ENCODE measurements at regions not wholly inside any gene's neighbourhood (a gene's known extent, or its start where the extent isn't known, plus 50 kb on each side); places are given as distances from the start of the nearest gene placed in this dataset.

- H2AFZ ChIP-seq (ENCODE audit: low read depth, low read length), result no peak overlapping the region
- H3K4me2 ChIP-seq (ENCODE audit: low read length), result no peak overlapping the region
- H3K9me3 ChIP-seq (ENCODE audit: low read length), result no peaks in the 10 kb centered on the region
- H4K20me1 ChIP-seq (ENCODE audit: insufficient read depth), result no peaks in the 10 kb centered on the region
- no peak overlapping the region for H3K4me3 ChIP-seq (ENCODE audit: low read length)
- peak; percentile 71 for TF ChIP-seq SMC3 (conservative IDR thresholded peaks at IDR 0.05; ENCODE audit: poor library complexity)
- peak; percentile 75 for TF ChIP-seq RAD21 (conservative IDR thresholded peaks at IDR 0.05)
- no peak for TF ChIP-seq EP300 (conservative IDR thresholded peaks at IDR 0.05; ENCODE audit: poor library complexity, severe bottlenecking)
- no peak for TF ChIP-seq EZH2 (IDR thresholded peaks at IDR 0.05; ENCODE audit: borderline replicate concordance, insufficient read depth, low read length, poor library complexity, severe bottlenecking)
- TF ChIP-seq CTCF (IDR thresholded peaks at IDR 0.05; ENCODE audit: poor library complexity, severe bottlenecking), result peak; percentile 65
- no peak overlapping the region for H3K9ac ChIP-seq (ENCODE audit: low read length)
- no peaks in the 10 kb centered on the region for H3F3A ChIP-seq (ENCODE audit: insufficient read depth, low read length, poor library complexity, severe bottlenecking)
- no peak overlapping the region for H3K27ac ChIP-seq (ENCODE audit: low read length)
- H3K9me2 ChIP-seq (ENCODE audit: insufficient read depth, low read length), result no peaks in the 10 kb centered on the region
- H3K36me3 ChIP-seq (ENCODE audit: insufficient read depth, low read length), result no peaks in the 10 kb centered on the region
- H3K79me2 ChIP-seq (replicated peaks; ENCODE audit: insufficient read depth, low read length), result no peaks in the 10 kb centered on the region
- no peaks in the 10 kb centered on the region for H3K27me3 ChIP-seq (ENCODE audit: insufficient read depth, low read depth, low read length)
Measured at GRCh38 chr3:145767909-145768308, 393.1 kb downstream of the PLOD2 start.

- no peaks in the 10 kb centered on the region for H4K20me1 ChIP-seq (ENCODE audit: insufficient read depth)
- no peaks in the 10 kb centered on the region for H3K27me3 ChIP-seq (ENCODE audit: insufficient read depth, low read depth, low read length)
- H3F3A ChIP-seq (ENCODE audit: insufficient read depth, low read length, poor library complexity, severe bottlenecking), result no peaks in the 10 kb centered on the region
- no peaks in the 10 kb centered on the region for H3K79me2 ChIP-seq (replicated peaks; ENCODE audit: insufficient read depth, low read length)
- no peak overlapping the region for H3K27ac ChIP-seq (ENCODE audit: low read length)
- H3K9me2 ChIP-seq (ENCODE audit: insufficient read depth, low read length), result no peaks in the 10 kb centered on the region
- no peak overlapping the region for H3K4me2 ChIP-seq (ENCODE audit: low read length)
- peak; percentile 49 for TF ChIP-seq RAD21 (conservative IDR thresholded peaks at IDR 0.05)
- TF ChIP-seq POLR2AphosphoS5 (IDR thresholded peaks at IDR 0.05), result no peak
- peak; percentile 52 for TF ChIP-seq SMC3 (conservative IDR thresholded peaks at IDR 0.05; ENCODE audit: poor library complexity)
- peak; percentile 52 for TF ChIP-seq CTCF (IDR thresholded peaks at IDR 0.05; ENCODE audit: poor library complexity, severe bottlenecking)
- H3K9ac ChIP-seq (ENCODE audit: low read length), result no peak overlapping the region
- H3K36me3 ChIP-seq (ENCODE audit: insufficient read depth, low read length), result no peaks in the 10 kb centered on the region
- no peak overlapping the region for H3K4me3 ChIP-seq (ENCODE audit: low read length)
- no peaks in the 10 kb centered on the region for H3K9me3 ChIP-seq (ENCODE audit: low read length)
- no peak overlapping the region for H2AFZ ChIP-seq (ENCODE audit: low read depth, low read length)
Measured at GRCh38 chr3:145776782-145777408, 384.1 kb downstream of the PLOD2 start.

- Histone ChIP-seq H3K36me3 (ENCODE audit: insufficient read depth, low read length) (no peaks in the 10 kb centered on the region), H2AFZ (ENCODE audit: low read depth, low read length) (no peak overlapping the region), H3K4me3 (ENCODE audit: low read length) (no peak overlapping the region), H3F3A (ENCODE audit: insufficient read depth, low read length, poor library complexity, severe bottlenecking) (no peaks in the 10 kb centered on the region), H3K4me2 (ENCODE audit: low read length) (no peak overlapping the region), H3K9me3 (ENCODE audit: low read length) (no peaks in the 10 kb centered on the region), H4K20me1 (ENCODE audit: insufficient read depth) (no peaks in the 10 kb centered on the region), H3K27ac (ENCODE audit: low read length) (no peak overlapping the region), H3K9me2 (ENCODE audit: insufficient read depth, low read length) (no peaks in the 10 kb centered on the region), H3K27me3 (ENCODE audit: insufficient read depth, low read depth, low read length) (no peaks in the 10 kb centered on the region), H3K79me2 (replicated peaks; ENCODE audit: insufficient read depth, low read length) (no peaks in the 10 kb centered on the region), H3K9ac (ENCODE audit: low read length) (no peak overlapping the region)
- TF ChIP-seq RAD21 (conservative IDR thresholded peaks at IDR 0.05), result no peak
- no peak for TF ChIP-seq POLR2AphosphoS5 (IDR thresholded peaks at IDR 0.05)
- no peak for TF ChIP-seq TAF1 (IDR thresholded peaks at IDR 0.05; ENCODE audit: low read depth)
- no peak for TF ChIP-seq CTCF (IDR thresholded peaks at IDR 0.05; ENCODE audit: poor library complexity, severe bottlenecking)
- no peak for TF ChIP-seq REST (IDR thresholded peaks at IDR 0.05; ENCODE audit: borderline replicate concordance)
- no peak for TF ChIP-seq SMC3 (conservative IDR thresholded peaks at IDR 0.05; ENCODE audit: poor library complexity)
- no peak for TF ChIP-seq EZH2 (IDR thresholded peaks at IDR 0.05; ENCODE audit: borderline replicate concordance, insufficient read depth, low read length, poor library complexity, severe bottlenecking)
Measured at GRCh38 chr3:145780301-145780700, 380.7 kb downstream of the PLOD2 start.
